D721Med (cell line): ENCODE measurements at regions not wholly inside any gene's neighbourhood (a gene's known extent, or its start where the extent isn't known, plus 50 kb on each side); places are given as distances from the start of the nearest gene placed in this dataset.
A peak's percentile ranks its signal among the peaks of the same experiment; 100 is the strongest.
"Not testable (repeated sequence)": the region's sequence is repeated elsewhere in the genome, so short reads cannot be mapped to it uniquely, and the experiment has no call there.

Experiments used
- DNase-seq: peaks from one replicate; pipeline ENCODE4 v3.0.0; 2011; ENCODE audit warnings: low spot score; ENCODE audit not compliant: insufficient read length
- FAIRE-seq: peaks from 2 replicates; lab custom pipeline; 2011; peaks lifted over from hg19 to GRCh38; lab: Jason Lieb, UNC
- CTCF ChIP-seq: IDR thresholded peaks from 2 replicates; pipeline ENCODE4 v1.5.1; 2012; ENCODE audit warnings: mild to moderate bottlenecking, control low read depth; ENCODE audit not compliant: insufficient read depth; ENCODE audit errors: missing control alignments

- DNase-seq (no peak), FAIRE-seq (peak; percentile 88)
- TF ChIP-seq CTCF = no peak
Observed at GRCh38 chr5:25975885-25976284, 1062.5 kb downstream of the CDH9 start.

GRCh38 chr5:25974451-25974850 lies 1063.9 kb downstream of the CDH9 start:
- DNase-seq (no peak), FAIRE-seq (no peak)
- no peak for TF ChIP-seq CTCF

GRCh38 chr5:25970906-25971489 lies 1067.4 kb downstream of the CDH9 start:
- no peak for TF ChIP-seq CTCF
- no peak for DNase-seq
- FAIRE-seq = no peak

GRCh38 chr5:25969042-25969441 lies 1069.3 kb downstream of the CDH9 start:
- DNase-seq, FAIRE-seq: not testable (repeated sequence)

GRCh38 chr5:25964009-25964372 lies 1074.4 kb downstream of the CDH9 start:
- no peak for TF ChIP-seq CTCF
- FAIRE-seq = no peak
- no peak for DNase-seq

GRCh38 chr5:25963251-25964008 lies 1075.0 kb downstream of the CDH9 start:
- DNase-seq (no peak), FAIRE-seq (no peak)
- TF ChIP-seq CTCF = no peak

- no peak for TF ChIP-seq CTCF
- DNase-seq (no peak), FAIRE-seq (no peak)
Observed at GRCh38 chr5:25955337-25955736, 1083.0 kb downstream of the CDH9 start.
